GM23338 (cell line): ENCODE measurements at regions not wholly inside any gene's neighbourhood (a gene's known extent, or its start where the extent isn't known, plus 50 kb on each side); places are given as distances from the start of the nearest gene placed in this dataset.

Experiments used
- ATAC-seq: fragments of 200-7000 bp; cut with Tn5 transposase; 3 replicates; pipeline ENCODE4 v1.9.1; 2020
- DNase-seq: peaks from one replicate; pipeline ENCODE4 v3.0.0-alpha.2; 2015; ENCODE audit warnings: low spot score
- H2AFZ ChIP-seq: fragments of 200-600 bp; sonication (generic); 2 replicates; pipeline ENCODE4 v1.8.0; 2016; ENCODE audit warnings: antibody characterized with exemption, mild to moderate bottlenecking, moderate library complexity
- H3F3A ChIP-seq: fragments of 200-600 bp; sonication (generic); replicated peaks from 2 replicates; pipeline ENCODE4 v1.8.0; 2017; ENCODE audit warnings: antibody characterized with exemption, mixed run types, low read depth
- H3K27ac ChIP-seq: fragments of 200-600 bp; sonication (generic); 2 replicates; pipeline ENCODE4 v1.6.1; 2016; ENCODE audit warnings: low read depth
- H3K27me3 ChIP-seq: fragments of 200-600 bp; sonication (generic); 2 replicates; pipeline ENCODE4 v1.8.0; 2016; ENCODE audit warnings: mild to moderate bottlenecking, mixed run types, moderate library complexity; ENCODE audit not compliant: insufficient read depth
- H3K36me3 ChIP-seq: fragments of 200-600 bp; sonication (generic); 2 replicates; pipeline ENCODE4 v1.8.0; 2016; ENCODE audit warnings: mild to moderate bottlenecking; ENCODE audit not compliant: insufficient read depth
- H3K4me1 ChIP-seq: fragments of 200-600 bp; sonication (generic); 2 replicates; pipeline ENCODE4 v1.8.0; 2016; ENCODE audit warnings: mild to moderate bottlenecking, moderate library complexity; ENCODE audit not compliant: insufficient read depth
- H3K4me2 ChIP-seq: fragments of 200-600 bp; sonication (generic); 2 replicates; pipeline ENCODE4 v1.7.1; 2017; ENCODE audit warnings: mixed run types
- H3K4me3 ChIP-seq: fragments of 200-600 bp; sonication (generic); 2 replicates; pipeline ENCODE4 v1.6.1; 2016; ENCODE audit warnings: mixed run types
- H3K79me2 ChIP-seq: fragments of 200-600 bp; sonication (generic); replicated peaks from 2 replicates; pipeline ENCODE4 v1.8.0; 2017; ENCODE audit warnings: mild to moderate bottlenecking; ENCODE audit not compliant: insufficient read depth
- H3K9me2 ChIP-seq: fragments of 200-600 bp; sonication (generic); 2 replicates; pipeline ENCODE4 v1.8.0; 2017; ENCODE audit not compliant: insufficient read depth
- H4K20me1 ChIP-seq: fragments of 200-600 bp; sonication (generic); replicated peaks from 2 replicates; pipeline ENCODE4 v1.8.0; 2017; ENCODE audit warnings: mild to moderate bottlenecking; ENCODE audit not compliant: insufficient read depth
- H3K27ac Mint-ChIP-seq: 2 replicates; pipeline ENCODE4 v1.8.0; 2020; ENCODE audit warnings: inconsistent platforms, mild to moderate bottlenecking, moderate library complexity, mixed read lengths
- H3K27me3 Mint-ChIP-seq: 3 replicates; pipeline ENCODE4 v1.8.0; 2022; ENCODE audit warnings: low read depth, mild to moderate bottlenecking, moderate library complexity, mixed read lengths, inconsistent platforms; ENCODE audit not compliant: insufficient read depth, poor library complexity
- H3K36me3 Mint-ChIP-seq: 3 replicates; pipeline ENCODE4 v1.8.0; 2021; ENCODE audit warnings: low read depth, mild to moderate bottlenecking, inconsistent platforms, moderate library complexity, mixed read lengths
- H3K4me1 Mint-ChIP-seq: 3 replicates; pipeline ENCODE4 v1.8.0; 2020; ENCODE audit warnings: mild to moderate bottlenecking, inconsistent platforms, mixed read lengths
- H3K4me3 Mint-ChIP-seq: 3 replicates; pipeline ENCODE4 v1.8.0; 2021; ENCODE audit warnings: moderate library complexity, mild to moderate bottlenecking, inconsistent platforms, mixed read lengths
- H3K9me3 Mint-ChIP-seq: 3 replicates; pipeline ENCODE4 v1.8.0; 2020; ENCODE audit warnings: moderate library complexity, mild to moderate bottlenecking, inconsistent platforms, mixed read lengths
- CREB1 ChIP-seq: fragments of 250-450 bp; sonication (Bioruptor Pico); IDR thresholded peaks from 2 replicates; pipeline ENCODE4 v1.5.0; 2020; ENCODE audit warnings: low read depth, mild to moderate bottlenecking, moderate library complexity
- EZH2 ChIP-seq: fragments of 200-600 bp; sonication (generic); IDR thresholded peaks from one replicate; pipeline ENCODE4 v1.8.0; 2017; ENCODE audit warnings: antibody characterized with exemption, mild to moderate bottlenecking, low read depth; ENCODE audit not compliant: unreplicated experiment
- EZH2phosphoT487 ChIP-seq: fragments of 200-600 bp; sonication (generic); IDR thresholded peaks from one replicate; pipeline ENCODE4 v1.8.1; 2018; ENCODE audit warnings: antibody characterized with exemption; ENCODE audit not compliant: unreplicated experiment
- JUNB ChIP-seq: IDR thresholded peaks from one replicate; pipeline ENCODE4 v1.6.1; 2016; ENCODE audit warnings: antibody characterized with exemption; ENCODE audit not compliant: unreplicated experiment
- NANOG ChIP-seq: IDR thresholded peaks from 2 replicates; pipeline ENCODE4 v1.6.1; 2016; ENCODE audit warnings: antibody characterized with exemption, borderline replicate concordance
- POLR2AphosphoS5 ChIP-seq: IDR thresholded peaks from 2 replicates; pipeline ENCODE4 v1.6.1; 2016; ENCODE audit warnings: antibody characterized with exemption, low read depth
- ZNF114 ChIP-seq: fragments of 250-450 bp; sonication (Bioruptor Pico); IDR thresholded peaks from 2 replicates; pipeline ENCODE4 v1.5.0; 2020; ENCODE audit warnings: mild to moderate bottlenecking, moderate library complexity
- ZNF331 ChIP-seq: fragments of 250-450 bp; sonication (Bioruptor Pico); IDR thresholded peaks from 2 replicates; pipeline ENCODE4 v1.5.0; 2020; ENCODE audit warnings: low read depth, mild to moderate bottlenecking, moderate library complexity
- TF ChIP-seq, protein P1 (sequence below): fragments of 250-450 bp; sonication (Bioruptor Pico); IDR thresholded peaks from 2 replicates; pipeline ENCODE4 v1.5.0; 2020; ENCODE audit warnings: mild to moderate bottlenecking, moderate library complexity
- TF ChIP-seq, protein P2 (sequence below), 2 experiments: fragments of 200-600 bp in 1 of 2; sonication (generic) in 1 of 2; conservative IDR thresholded peaks; 2 replicates each; pipeline versions ENCODE4 v1.5.1 to v1.6.1; 2016 to 2017; ENCODE audit warnings: antibody characterized with exemption in 2 of 2, low read depth in 2 of 2, mild to moderate bottlenecking in 2 of 2, moderate library complexity in 1 of 2
- TF ChIP-seq, protein P3 (sequence below): IDR thresholded peaks from one replicate; pipeline ENCODE4 v1.6.1; 2018; ENCODE audit warnings: antibody characterized with exemption; ENCODE audit not compliant: unreplicated experiment

DNA sequence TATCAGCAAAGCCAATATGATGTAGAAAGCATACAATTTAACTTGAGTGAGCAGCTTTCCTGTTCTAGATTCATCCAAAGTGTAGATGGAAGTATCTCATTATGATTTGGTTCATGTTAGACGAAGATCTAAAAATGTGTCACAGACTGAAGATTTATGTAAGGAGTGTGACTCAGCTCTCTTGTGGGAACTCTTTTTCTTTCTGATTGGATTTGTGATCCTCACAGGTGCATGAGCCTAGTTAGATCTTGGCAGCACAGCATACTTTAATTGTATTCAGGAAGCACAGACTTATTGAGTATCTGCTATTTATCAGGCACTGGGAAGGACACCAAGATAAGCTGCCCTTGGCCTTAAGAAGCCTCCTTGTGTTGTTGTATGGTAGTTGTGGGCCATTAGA lies 147.1 kb downstream of the C11orf91 start:
- peaks cover 6% of the 10 kb centered on the region; the same call in 2 of the 3 replicates for H3K4me1 Mint-ChIP-seq
- no peaks in the 10 kb centered on the region for H3K9me2 ChIP-seq

GRCh38 chr11:33552756-33553155 lies 147.9 kb downstream of the C11orf91 start:
- Histone ChIP-seq H3K27ac (no peak overlapping the region), H3K36me3 (no peaks in the 10 kb centered on the region), H3K79me2 (no peaks in the 10 kb centered on the region), H4K20me1 (no peaks in the 10 kb centered on the region), H3K9me2 (no peaks in the 10 kb centered on the region), H3K4me2 (no peak overlapping the region), H3F3A (no peaks in the 10 kb centered on the region), H3K4me1 (0 out of 2 replicates have a peak, but pooled peaks cover 3% of the 10 kb centered on the region), H2AFZ (no peak overlapping the region), H3K4me3 (no peak overlapping the region), H3K27me3 (no peaks in the 10 kb centered on the region)
- H3K4me3 Mint-ChIP-seq = no peak overlapping the region
- no peaks in the 10 kb centered on the region for H3K27me3 Mint-ChIP-seq
- no peak for ATAC-seq
- no peak overlapping the region for H3K27ac Mint-ChIP-seq
- H3K9me3 Mint-ChIP-seq = no peaks in the 10 kb centered on the region
- no peaks in the 10 kb centered on the region for H3K36me3 Mint-ChIP-seq
- DNase-seq = no peak
- H3K4me1 Mint-ChIP-seq = peaks cover 6% of the 10 kb centered on the region; the same call in 2 of the 3 replicates
- no peak for TF ChIP-seq JUNB
- TF ChIP-seq EZH2 = no peak
- TF ChIP-seq, protein P1, sequence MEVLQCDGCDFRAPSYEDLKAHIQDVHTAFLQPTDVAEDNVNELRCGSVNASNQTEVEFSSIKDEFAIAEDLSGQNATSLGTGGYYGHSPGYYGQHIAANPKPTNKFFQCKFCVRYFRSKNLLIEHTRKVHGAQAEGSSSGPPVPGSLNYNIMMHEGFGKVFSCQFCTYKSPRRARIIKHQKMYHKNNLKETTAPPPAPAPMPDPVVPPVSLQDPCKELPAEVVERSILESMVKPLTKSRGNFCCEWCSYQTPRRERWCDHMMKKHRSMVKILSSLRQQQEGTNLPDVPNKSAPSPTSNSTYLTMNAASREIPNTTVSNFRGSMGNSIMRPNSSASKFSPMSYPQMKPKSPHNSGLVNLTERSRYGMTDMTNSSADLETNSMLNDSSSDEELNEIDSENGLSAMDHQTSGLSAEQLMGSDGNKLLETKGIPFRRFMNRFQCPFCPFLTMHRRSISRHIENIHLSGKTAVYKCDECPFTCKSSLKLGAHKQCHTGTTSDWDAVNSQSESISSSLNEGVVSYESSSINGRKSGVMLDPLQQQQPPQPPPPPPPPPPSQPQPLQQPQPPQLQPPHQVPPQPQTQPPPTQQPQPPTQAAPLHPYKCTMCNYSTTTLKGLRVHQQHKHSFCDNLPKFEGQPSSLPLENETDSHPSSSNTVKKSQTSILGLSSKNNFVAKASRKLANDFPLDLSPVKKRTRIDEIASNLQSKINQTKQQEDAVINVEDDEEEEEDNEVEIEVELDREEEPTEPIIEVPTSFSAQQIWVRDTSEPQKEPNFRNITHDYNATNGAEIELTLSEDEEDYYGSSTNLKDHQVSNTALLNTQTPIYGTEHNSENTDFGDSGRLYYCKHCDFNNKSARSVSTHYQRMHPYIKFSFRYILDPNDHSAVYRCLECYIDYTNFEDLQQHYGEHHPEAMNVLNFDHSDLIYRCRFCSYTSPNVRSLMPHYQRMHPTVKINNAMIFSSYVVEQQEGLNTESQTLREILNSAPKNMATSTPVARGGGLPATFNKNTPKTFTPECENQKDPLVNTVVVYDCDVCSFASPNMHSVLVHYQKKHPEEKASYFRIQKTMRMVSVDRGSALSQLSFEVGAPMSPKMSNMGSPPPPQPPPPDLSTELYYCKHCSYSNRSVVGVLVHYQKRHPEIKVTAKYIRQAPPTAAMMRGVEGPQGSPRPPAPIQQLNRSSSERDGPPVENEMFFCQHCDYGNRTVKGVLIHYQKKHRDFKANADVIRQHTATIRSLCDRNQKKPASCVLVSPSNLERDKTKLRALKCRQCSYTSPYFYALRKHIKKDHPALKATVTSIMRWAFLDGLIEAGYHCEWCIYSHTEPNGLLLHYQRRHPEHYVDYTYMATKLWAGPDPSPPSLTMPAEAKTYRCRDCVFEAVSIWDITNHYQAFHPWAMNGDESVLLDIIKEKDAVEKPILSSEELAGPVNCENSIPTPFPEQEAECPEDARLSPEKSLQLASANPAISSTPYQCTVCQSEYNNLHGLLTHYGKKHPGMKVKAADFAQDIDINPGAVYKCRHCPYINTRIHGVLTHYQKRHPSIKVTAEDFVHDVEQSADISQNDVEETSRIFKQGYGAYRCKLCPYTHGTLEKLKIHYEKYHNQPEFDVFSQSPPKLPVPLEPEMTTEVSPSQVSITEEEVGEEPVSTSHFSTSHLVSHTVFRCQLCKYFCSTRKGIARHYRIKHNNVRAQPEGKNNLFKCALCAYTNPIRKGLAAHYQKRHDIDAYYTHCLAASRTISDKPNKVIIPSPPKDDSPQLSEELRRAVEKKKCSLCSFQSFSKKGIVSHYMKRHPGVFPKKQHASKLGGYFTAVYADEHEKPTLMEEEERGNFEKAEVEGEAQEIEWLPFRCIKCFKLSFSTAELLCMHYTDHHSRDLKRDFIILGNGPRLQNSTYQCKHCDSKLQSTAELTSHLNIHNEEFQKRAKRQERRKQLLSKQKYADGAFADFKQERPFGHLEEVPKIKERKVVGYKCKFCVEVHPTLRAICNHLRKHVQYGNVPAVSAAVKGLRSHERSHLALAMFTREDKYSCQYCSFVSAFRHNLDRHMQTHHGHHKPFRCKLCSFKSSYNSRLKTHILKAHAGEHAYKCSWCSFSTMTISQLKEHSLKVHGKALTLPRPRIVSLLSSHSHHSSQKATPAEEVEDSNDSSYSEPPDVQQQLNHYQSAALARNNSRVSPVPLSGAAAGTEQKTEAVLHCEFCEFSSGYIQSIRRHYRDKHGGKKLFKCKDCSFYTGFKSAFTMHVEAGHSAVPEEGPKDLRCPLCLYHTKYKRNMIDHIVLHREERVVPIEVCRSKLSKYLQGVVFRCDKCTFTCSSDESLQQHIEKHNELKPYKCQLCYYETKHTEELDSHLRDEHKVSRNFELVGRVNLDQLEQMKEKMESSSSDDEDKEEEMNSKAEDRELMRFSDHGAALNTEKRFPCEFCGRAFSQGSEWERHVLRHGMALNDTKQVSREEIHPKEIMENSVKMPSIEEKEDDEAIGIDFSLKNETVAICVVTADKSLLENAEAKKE = no peak
- TF ChIP-seq, protein P2, sequence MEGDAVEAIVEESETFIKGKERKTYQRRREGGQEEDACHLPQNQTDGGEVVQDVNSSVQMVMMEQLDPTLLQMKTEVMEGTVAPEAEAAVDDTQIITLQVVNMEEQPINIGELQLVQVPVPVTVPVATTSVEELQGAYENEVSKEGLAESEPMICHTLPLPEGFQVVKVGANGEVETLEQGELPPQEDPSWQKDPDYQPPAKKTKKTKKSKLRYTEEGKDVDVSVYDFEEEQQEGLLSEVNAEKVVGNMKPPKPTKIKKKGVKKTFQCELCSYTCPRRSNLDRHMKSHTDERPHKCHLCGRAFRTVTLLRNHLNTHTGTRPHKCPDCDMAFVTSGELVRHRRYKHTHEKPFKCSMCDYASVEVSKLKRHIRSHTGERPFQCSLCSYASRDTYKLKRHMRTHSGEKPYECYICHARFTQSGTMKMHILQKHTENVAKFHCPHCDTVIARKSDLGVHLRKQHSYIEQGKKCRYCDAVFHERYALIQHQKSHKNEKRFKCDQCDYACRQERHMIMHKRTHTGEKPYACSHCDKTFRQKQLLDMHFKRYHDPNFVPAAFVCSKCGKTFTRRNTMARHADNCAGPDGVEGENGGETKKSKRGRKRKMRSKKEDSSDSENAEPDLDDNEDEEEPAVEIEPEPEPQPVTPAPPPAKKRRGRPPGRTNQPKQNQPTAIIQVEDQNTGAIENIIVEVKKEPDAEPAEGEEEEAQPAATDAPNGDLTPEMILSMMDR (conservative IDR thresholded peaks at IDR 0.05; ENCODE audit: low read depth in 2 of 2) = no peak

More for the DNA sequence above, 147.1 kb downstream of the C11orf91 start:
- Histone ChIP-seq H3K4me2 (no peak overlapping the region), H3K27ac (no peak overlapping the region), H2AFZ (no peak overlapping the region), H3K27me3 (no peaks in the 10 kb centered on the region), H3K36me3 (no peaks in the 10 kb centered on the region), H3F3A (no peaks in the 10 kb centered on the region), H3K79me2 (no peaks in the 10 kb centered on the region), H4K20me1 (no peaks in the 10 kb centered on the region), H3K4me3 (no peak overlapping the region), H3K4me1 (0 out of 2 replicates have a peak, but pooled peaks cover 3% of the 10 kb centered on the region)
- H3K9me3 Mint-ChIP-seq = no peaks in the 10 kb centered on the region
- TF ChIP-seq EZH2 = no peak
- TF ChIP-seq NANOG = no peak
- no peak for TF ChIP-seq POLR2AphosphoS5
- TF ChIP-seq ZNF114 (CRISPR knock-in tag) = no peak
- no peak for TF ChIP-seq EZH2phosphoT487
- TF ChIP-seq, protein P3, sequence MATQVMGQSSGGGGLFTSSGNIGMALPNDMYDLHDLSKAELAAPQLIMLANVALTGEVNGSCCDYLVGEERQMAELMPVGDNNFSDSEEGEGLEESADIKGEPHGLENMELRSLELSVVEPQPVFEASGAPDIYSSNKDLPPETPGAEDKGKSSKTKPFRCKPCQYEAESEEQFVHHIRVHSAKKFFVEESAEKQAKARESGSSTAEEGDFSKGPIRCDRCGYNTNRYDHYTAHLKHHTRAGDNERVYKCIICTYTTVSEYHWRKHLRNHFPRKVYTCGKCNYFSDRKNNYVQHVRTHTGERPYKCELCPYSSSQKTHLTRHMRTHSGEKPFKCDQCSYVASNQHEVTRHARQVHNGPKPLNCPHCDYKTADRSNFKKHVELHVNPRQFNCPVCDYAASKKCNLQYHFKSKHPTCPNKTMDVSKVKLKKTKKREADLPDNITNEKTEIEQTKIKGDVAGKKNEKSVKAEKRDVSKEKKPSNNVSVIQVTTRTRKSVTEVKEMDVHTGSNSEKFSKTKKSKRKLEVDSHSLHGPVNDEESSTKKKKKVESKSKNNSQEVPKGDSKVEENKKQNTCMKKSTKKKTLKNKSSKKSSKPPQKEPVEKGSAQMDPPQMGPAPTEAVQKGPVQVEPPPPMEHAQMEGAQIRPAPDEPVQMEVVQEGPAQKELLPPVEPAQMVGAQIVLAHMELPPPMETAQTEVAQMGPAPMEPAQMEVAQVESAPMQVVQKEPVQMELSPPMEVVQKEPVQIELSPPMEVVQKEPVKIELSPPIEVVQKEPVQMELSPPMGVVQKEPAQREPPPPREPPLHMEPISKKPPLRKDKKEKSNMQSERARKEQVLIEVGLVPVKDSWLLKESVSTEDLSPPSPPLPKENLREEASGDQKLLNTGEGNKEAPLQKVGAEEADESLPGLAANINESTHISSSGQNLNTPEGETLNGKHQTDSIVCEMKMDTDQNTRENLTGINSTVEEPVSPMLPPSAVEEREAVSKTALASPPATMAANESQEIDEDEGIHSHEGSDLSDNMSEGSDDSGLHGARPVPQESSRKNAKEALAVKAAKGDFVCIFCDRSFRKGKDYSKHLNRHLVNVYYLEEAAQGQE = no peak
- TF ChIP-seq ZNF331 = no peak
- TF ChIP-seq CREB1 (CRISPR knock-in tag) = no peak
- no peak for TF ChIP-seq JUNB
- DNase-seq = no peak
- ATAC-seq = no peak
- no peak overlapping the region for H3K27ac Mint-ChIP-seq
- H3K36me3 Mint-ChIP-seq = no peaks in the 10 kb centered on the region
- no peak overlapping the region for H3K4me3 Mint-ChIP-seq
- no peaks in the 10 kb centered on the region for H3K27me3 Mint-ChIP-seq
